PC-9 (cell line): ENCODE measurements at regions not wholly inside any gene's neighbourhood (a gene's known extent, or its start where the extent isn't known, plus 50 kb on each side); places are given as distances from the start of the nearest gene placed in this dataset.

Experiments used
- CTCF ChIP-seq: fragments of 200-600 bp; sonication (generic); conservative IDR thresholded peaks from 2 replicates; pipeline ENCODE4 v1.6.1; 2017; ENCODE audit warnings: mixed run types, antibody characterized with exemption, mild to moderate bottlenecking, moderate library complexity
- EZH2 ChIP-seq: fragments of 200-600 bp; sonication (generic); IDR thresholded peaks from 2 replicates; pipeline ENCODE4 v1.8.0; 2017; ENCODE audit warnings: antibody characterized with exemption, low read depth

DNA sequence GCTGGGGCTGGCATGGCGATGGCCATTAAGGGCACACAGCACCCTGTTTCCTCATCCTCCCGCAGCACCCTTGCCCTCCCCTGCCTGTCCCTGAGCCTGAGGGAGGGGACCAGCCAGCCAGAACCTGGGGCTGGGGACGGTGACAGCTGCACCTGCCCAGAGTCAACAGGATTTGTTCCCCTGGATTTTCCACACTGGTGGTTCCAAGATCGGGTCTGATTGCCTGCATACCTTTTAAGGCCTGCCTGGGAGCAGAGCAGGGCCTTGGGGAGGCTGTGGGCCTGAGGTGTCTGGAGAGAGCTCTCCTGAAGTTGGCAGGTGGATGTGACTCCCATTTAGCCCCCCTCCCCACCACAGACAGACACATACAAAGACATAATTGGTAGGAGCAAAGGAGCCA, 61.0 kb upstream of the C5orf58 start:
- TF ChIP-seq CTCF = no peak
- TF ChIP-seq EZH2 = no peak
